GM20000 (cell line): ENCODE measurements at regions not wholly inside any gene's neighbourhood (a gene's known extent, or its start where the extent isn't known, plus 50 kb on each side); places are given as distances from the start of the nearest gene placed in this dataset.
A peak's percentile ranks its signal among the peaks of the same experiment; 100 is the strongest.

Experiments used
- DNase-seq: peaks from one replicate; pipeline ENCODE4 v3.0.0; 2012; ENCODE audit warnings: low spot score
- CTCF ChIP-seq: IDR thresholded peaks from 2 replicates; pipeline ENCODE4 v1.5.1; 2012; ENCODE audit warnings: mild to moderate bottlenecking, control low read depth; ENCODE audit errors: extremely low read depth, missing control alignments

GRCh38 chr7:34407586-34407985 is 250.4 kb upstream of the NPSR1 start:
- no peak for TF ChIP-seq CTCF
- no peak for DNase-seq

- no peak for DNase-seq
- TF ChIP-seq CTCF = no peak
These were observed 240.2 kb upstream of the NPSR1 start for GRCh38 chr7:34417781-34418180.

GRCh38 chr7:34421526-34421925 is 236.5 kb upstream of the NPSR1 start:
- DNase-seq = no peak
- no peak for TF ChIP-seq CTCF

- no peak for TF ChIP-seq CTCF
- no peak for DNase-seq
These were observed 232.8 kb upstream of the NPSR1 start for GRCh38 chr7:34425194-34425593.

GRCh38 chr7:34425631-34426384 is 232.2 kb upstream of the NPSR1 start:
- DNase-seq = no peak
- TF ChIP-seq CTCF = no peak

- peak; percentile 15 for DNase-seq
- no peak for TF ChIP-seq CTCF
These were observed 227.6 kb upstream of the NPSR1 start for GRCh38 chr7:34430456-34430855.

- DNase-seq = no peak
- TF ChIP-seq CTCF = no peak
These were observed 219.6 kb upstream of the NPSR1 start for GRCh38 chr7:34438436-34438835.
